ENCODE measurements at regions not wholly inside any gene's neighbourhood (a gene's known extent, or its start where the extent isn't known, plus 50 kb on each side); places are given as distances from the start of the nearest gene placed in this dataset.
A peak's percentile ranks its signal among the peaks of the same experiment; 100 is the strongest.

GRCh38 chr3:42024591-42025351 is 62.9 kb upstream of the ULK4 start:
- H3K9me3 ChIP-seq (ENCODE audit: control insufficient read depth, low read length) = no peaks in the 10 kb centered on the region
- H3K9ac ChIP-seq (ENCODE audit: low read length) = peak overlapping the region; percentile 60
- H3K4me3 ChIP-seq (ENCODE audit: low read length) = peak overlapping the region; percentile 64
- H3K27me3 ChIP-seq (replicated peaks; ENCODE audit: control insufficient read depth, insufficient read depth, low read length) = no peaks in the 10 kb centered on the region
- DNase-seq (ENCODE audit: low read depth) = peak; percentile 48
- H3K36me3 ChIP-seq (ENCODE audit: control insufficient read depth, insufficient read depth, low read length, severe bottlenecking) = no peaks in the 10 kb centered on the region
- H3K4me1 ChIP-seq (ENCODE audit: control insufficient read depth, insufficient read depth, low read length) = peaks cover 55% of the 10 kb centered on the region

- Histone ChIP-seq H3K36me3 (ENCODE audit: control insufficient read depth, insufficient read depth, low read length, severe bottlenecking) (no peaks in the 10 kb centered on the region), H3K4me1 (ENCODE audit: control insufficient read depth, insufficient read depth, low read length) (peaks cover 57% of the 10 kb centered on the region), H3K9ac (ENCODE audit: low read length) (no peak overlapping the region), H3K27me3 (replicated peaks; ENCODE audit: control insufficient read depth, insufficient read depth, low read length) (no peaks in the 10 kb centered on the region), H3K4me3 (ENCODE audit: low read length) (no peak overlapping the region), H3K9me3 (ENCODE audit: control insufficient read depth, low read length) (no peaks in the 10 kb centered on the region)
- no peak for DNase-seq (ENCODE audit: low read depth)
Measured at GRCh38 chr3:42023380-42023779, 61.5 kb upstream of the ULK4 start.

GRCh38 chr3:42022355-42022754 is 60.5 kb upstream of the ULK4 start:
- no peak overlapping the region for H3K4me3 ChIP-seq (ENCODE audit: low read length)
- H3K4me1 ChIP-seq (ENCODE audit: control insufficient read depth, insufficient read depth, low read length) = peaks cover 57% of the 10 kb centered on the region
- no peak overlapping the region for H3K9ac ChIP-seq (ENCODE audit: low read length)
- no peaks in the 10 kb centered on the region for H3K36me3 ChIP-seq (ENCODE audit: control insufficient read depth, insufficient read depth, low read length, severe bottlenecking)
- no peak for DNase-seq (ENCODE audit: low read depth)
- H3K27me3 ChIP-seq (replicated peaks; ENCODE audit: control insufficient read depth, insufficient read depth, low read length) = no peaks in the 10 kb centered on the region
- H3K9me3 ChIP-seq (ENCODE audit: control insufficient read depth, low read length) = no peaks in the 10 kb centered on the region

GRCh38 chr3:42020684-42021307 is 58.9 kb upstream of the ULK4 start:
- H3K9me3 ChIP-seq (ENCODE audit: control insufficient read depth, low read length) = no peaks in the 10 kb centered on the region
- peaks cover 50% of the 10 kb centered on the region for H3K4me1 ChIP-seq (ENCODE audit: control insufficient read depth, insufficient read depth, low read length)
- no peaks in the 10 kb centered on the region for H3K27me3 ChIP-seq (replicated peaks; ENCODE audit: control insufficient read depth, insufficient read depth, low read length)
- H3K4me3 ChIP-seq (ENCODE audit: low read length) = no peak overlapping the region
- H3K9ac ChIP-seq (ENCODE audit: low read length) = peak overlapping the region; percentile 1
- H3K36me3 ChIP-seq (ENCODE audit: control insufficient read depth, insufficient read depth, low read length, severe bottlenecking) = no peaks in the 10 kb centered on the region
- DNase-seq (ENCODE audit: low read depth) = peak; percentile 69

- Histone ChIP-seq H3K36me3 (ENCODE audit: control insufficient read depth, insufficient read depth, low read length, severe bottlenecking) (no peaks in the 10 kb centered on the region), H3K9ac (ENCODE audit: low read length) (no peak overlapping the region), H3K4me1 (ENCODE audit: control insufficient read depth, insufficient read depth, low read length) (peaks cover 49% of the 10 kb centered on the region), H3K27me3 (replicated peaks; ENCODE audit: control insufficient read depth, insufficient read depth, low read length) (no peaks in the 10 kb centered on the region), H3K4me3 (ENCODE audit: low read length) (no peak overlapping the region), H3K9me3 (ENCODE audit: control insufficient read depth, low read length) (no peaks in the 10 kb centered on the region)
- DNase-seq (ENCODE audit: low read depth) = no peak
Measured at GRCh38 chr3:42019953-42020260, 58.0 kb upstream of the ULK4 start.

GRCh38 chr3:42019144-42019952 is 57.4 kb upstream of the ULK4 start:
- Histone ChIP-seq H3K4me3 (ENCODE audit: low read length) (no peak overlapping the region), H3K9me3 (ENCODE audit: control insufficient read depth, low read length) (no peaks in the 10 kb centered on the region), H3K36me3 (ENCODE audit: control insufficient read depth, insufficient read depth, low read length, severe bottlenecking) (no peaks in the 10 kb centered on the region), H3K27me3 (replicated peaks; ENCODE audit: control insufficient read depth, insufficient read depth, low read length) (no peaks in the 10 kb centered on the region), H3K4me1 (ENCODE audit: control insufficient read depth, insufficient read depth, low read length) (peaks cover 47% of the 10 kb centered on the region), H3K9ac (ENCODE audit: low read length) (no peak overlapping the region)
- DNase-seq (ENCODE audit: low read depth) = no peak

- H3K9ac ChIP-seq (ENCODE audit: low read length) = peak overlapping the region; percentile 91
- H3K9me3 ChIP-seq (ENCODE audit: control insufficient read depth, low read length) = no peaks in the 10 kb centered on the region
- H3K4me3 ChIP-seq (ENCODE audit: low read length) = peak overlapping the region; percentile 90
- no peaks in the 10 kb centered on the region for H3K36me3 ChIP-seq (ENCODE audit: control insufficient read depth, insufficient read depth, low read length, severe bottlenecking)
- DNase-seq (ENCODE audit: low read depth) = peak; percentile 42
- peaks cover 22% of the 10 kb centered on the region for H3K4me1 ChIP-seq (ENCODE audit: control insufficient read depth, insufficient read depth, low read length)
- no peaks in the 10 kb centered on the region for H3K27me3 ChIP-seq (replicated peaks; ENCODE audit: control insufficient read depth, insufficient read depth, low read length)
Measured at GRCh38 chr3:42014921-42015533, 53.1 kb upstream of the ULK4 start.

- H3K36me3 ChIP-seq (ENCODE audit: control insufficient read depth, insufficient read depth, low read length, severe bottlenecking) = no peaks in the 10 kb centered on the region
- H3K27me3 ChIP-seq (replicated peaks; ENCODE audit: control insufficient read depth, insufficient read depth, low read length) = no peaks in the 10 kb centered on the region
- peaks cover 17% of the 10 kb centered on the region for H3K4me1 ChIP-seq (ENCODE audit: control insufficient read depth, insufficient read depth, low read length)
- peak overlapping the region; percentile 91 for H3K9ac ChIP-seq (ENCODE audit: low read length)
- H3K9me3 ChIP-seq (ENCODE audit: control insufficient read depth, low read length) = no peaks in the 10 kb centered on the region
- H3K4me3 ChIP-seq (ENCODE audit: low read length) = peak overlapping the region; percentile 90
- peak; percentile 45 for DNase-seq (ENCODE audit: low read depth)
Measured at GRCh38 chr3:42014458-42014920, 52.6 kb upstream of the ULK4 start.

GRCh38 chr3:42013691-42014457 is 52.0 kb upstream of the ULK4 start:
- H3K9ac ChIP-seq (ENCODE audit: low read length) = peak overlapping the region; percentile 91
- peak; percentile 57 for DNase-seq (ENCODE audit: low read depth)
- no peaks in the 10 kb centered on the region for H3K36me3 ChIP-seq (ENCODE audit: control insufficient read depth, insufficient read depth, low read length, severe bottlenecking)
- peak overlapping the region; percentile 90 for H3K4me3 ChIP-seq (ENCODE audit: low read length)
- no peaks in the 10 kb centered on the region for H3K27me3 ChIP-seq (replicated peaks; ENCODE audit: control insufficient read depth, insufficient read depth, low read length)
- peaks cover 17% of the 10 kb centered on the region for H3K4me1 ChIP-seq (ENCODE audit: control insufficient read depth, insufficient read depth, low read length)
- no peaks in the 10 kb centered on the region for H3K9me3 ChIP-seq (ENCODE audit: control insufficient read depth, low read length)

GRCh38 chr3:42012935-42013690 is 51.2 kb upstream of the ULK4 start:
- Histone ChIP-seq H3K4me1 (ENCODE audit: control insufficient read depth, insufficient read depth, low read length) (peaks cover 17% of the 10 kb centered on the region), H3K36me3 (ENCODE audit: control insufficient read depth, insufficient read depth, low read length, severe bottlenecking) (no peaks in the 10 kb centered on the region), H3K9ac (ENCODE audit: low read length) (peak overlapping the region; percentile 81), H3K9me3 (ENCODE audit: control insufficient read depth, low read length) (no peaks in the 10 kb centered on the region), H3K27me3 (replicated peaks; ENCODE audit: control insufficient read depth, insufficient read depth, low read length) (no peaks in the 10 kb centered on the region), H3K4me3 (ENCODE audit: low read length) (peak overlapping the region; percentile 87)
- DNase-seq (ENCODE audit: low read depth) = peak; percentile 89
